ENCODE measurements at regions not wholly inside any gene's neighbourhood (a gene's known extent, or its start where the extent isn't known, plus 50 kb on each side); places are given as distances from the start of the nearest gene placed in this dataset.

- H3K4me1 ChIP-seq (ENCODE audit: insufficient read depth, low read length): no peaks in the 10 kb centered on the region
- no peaks in the 10 kb centered on the region for H4K20me1 ChIP-seq (ENCODE audit: insufficient read depth, low read length)
- H3K4me2 ChIP-seq (ENCODE audit: low read depth, low read length): no peak overlapping the region
- H3K27ac ChIP-seq (ENCODE audit: extremely low read length, insufficient read depth, low read length): no peak overlapping the region
- H3K9ac ChIP-seq (ENCODE audit: insufficient read depth, low read depth, low read length): no peak overlapping the region
- POLR2A ChIA-PET: no interaction called here
- no TSS peak for BruUV-seq (replicated peaks)
- ATAC-seq (no peak), DNase-seq (ENCODE audit: low spot score) (no peak), FAIRE-seq (no peak)
- H3K79me2 ChIP-seq (ENCODE audit: insufficient read depth, low read length): no peaks in the 10 kb centered on the region
- CTCF ChIA-PET (ENCODE audit: low intra/inter-chr PET ratio, low total read pairs): no interaction called here
- WGBS (ENCODE audit: low lambda C conversion rate): 35% methylated on average over 4 of the region's 4 CpGs
- no peaks in the 10 kb centered on the region for H3K36me3 ChIP-seq (replicated peaks in 1 of 2; ENCODE audit: control insufficient read depth in 1 of 2, insufficient read depth in 2 of 2, low read length in 2 of 2)
- in situ Hi-C loops (cut with HindIII; ENCODE audit: extremely low pct_ligation_motif_present, low pct_unique_long_range_greater_than_20kb) (no loop called here), intact Hi-C loops (cut with micrococcal nuclease; ENCODE audit: unreplicated experiment) (no loop called here)
- H3K4me3 ChIP-seq (replicated peaks in 1 of 3; ENCODE audit: insufficient read depth in 1 of 3, low read depth in 2 of 3, low read length in 3 of 3): no peak overlapping the region
- H3K27me3 ChIP-seq (ENCODE audit: control insufficient read depth in 1 of 2, insufficient read depth in 2 of 2, low read length in 2 of 2): no peaks in the 10 kb centered on the region
- no peak overlapping the region for H2AFZ ChIP-seq (ENCODE audit: low read length)
- peaks cover 30% of the 10 kb centered on the region for H3K9me3 ChIP-seq (ENCODE audit: low read length)
- TF ChIP-seq ZNF501 (CRISPR knock-in tag; IDR thresholded peaks at IDR 0.05) (no peak), SMAD3 (CRISPR knock-in tag; IDR thresholded peaks at IDR 0.05) (no peak), FOXK2 (IDR thresholded peaks at IDR 0.05) (no peak), NFYC (CRISPR knock-in tag; IDR thresholded peaks at IDR 0.05) (no peak), ZNF24 (IDR thresholded peaks at IDR 0.05) (no peak), ZFP90 (CRISPR knock-in tag; IDR thresholded peaks at IDR 0.05; ENCODE audit: borderline replicate concordance) (no peak), ZNF275 (CRISPR knock-in tag; IDR thresholded peaks at IDR 0.05; ENCODE audit: borderline replicate concordance) (no peak), PAX8 (CRISPR knock-in tag; IDR thresholded peaks at IDR 0.05; ENCODE audit: borderline replicate concordance) (no peak), ZEB1 (IDR thresholded peaks at IDR 0.05; ENCODE audit: insufficient replicate concordance, low read depth) (no peak), KLF15 (CRISPR knock-in tag; IDR thresholded peaks at IDR 0.05; ENCODE audit: borderline replicate concordance) (no peak), GMEB2 (CRISPR knock-in tag; IDR thresholded peaks at IDR 0.05; ENCODE audit: low read depth) (no peak), ZNF766 (CRISPR knock-in tag; IDR thresholded peaks at IDR 0.05; ENCODE audit: borderline replicate concordance) (no peak), NR0B2 (CRISPR knock-in tag; IDR thresholded peaks at IDR 0.05) (no peak), NRL (CRISPR knock-in tag; IDR thresholded peaks at IDR 0.05; ENCODE audit: borderline replicate concordance) (no peak), SSRP1 (CRISPR knock-in tag; IDR thresholded peaks at IDR 0.05) (no peak), MTF2 (CRISPR knock-in tag; IDR thresholded peaks at IDR 0.05; ENCODE audit: borderline replicate concordance) (no peak), TBL1XR1 (IDR thresholded peaks at IDR 0.05; ENCODE audit: borderline replicate concordance, low read length, partially characterized antibody) (no peak), ZNF687 (CRISPR knock-in tag; IDR thresholded peaks at IDR 0.05) (no peak)
Observed at GRCh38 chr15:46441294-46442062, 806.6 kb downstream of the SQOR start.
